ENCODE measurements at regions not wholly inside any gene's neighbourhood (a gene's known extent, or its start where the extent isn't known, plus 50 kb on each side); places are given as distances from the start of the nearest gene placed in this dataset.

GRCh38 chr12:69062621-69063237 lies 129.8 kb upstream of the CPM start:
- no peak for DNase-seq (ENCODE audit: low spot score)

DNA sequence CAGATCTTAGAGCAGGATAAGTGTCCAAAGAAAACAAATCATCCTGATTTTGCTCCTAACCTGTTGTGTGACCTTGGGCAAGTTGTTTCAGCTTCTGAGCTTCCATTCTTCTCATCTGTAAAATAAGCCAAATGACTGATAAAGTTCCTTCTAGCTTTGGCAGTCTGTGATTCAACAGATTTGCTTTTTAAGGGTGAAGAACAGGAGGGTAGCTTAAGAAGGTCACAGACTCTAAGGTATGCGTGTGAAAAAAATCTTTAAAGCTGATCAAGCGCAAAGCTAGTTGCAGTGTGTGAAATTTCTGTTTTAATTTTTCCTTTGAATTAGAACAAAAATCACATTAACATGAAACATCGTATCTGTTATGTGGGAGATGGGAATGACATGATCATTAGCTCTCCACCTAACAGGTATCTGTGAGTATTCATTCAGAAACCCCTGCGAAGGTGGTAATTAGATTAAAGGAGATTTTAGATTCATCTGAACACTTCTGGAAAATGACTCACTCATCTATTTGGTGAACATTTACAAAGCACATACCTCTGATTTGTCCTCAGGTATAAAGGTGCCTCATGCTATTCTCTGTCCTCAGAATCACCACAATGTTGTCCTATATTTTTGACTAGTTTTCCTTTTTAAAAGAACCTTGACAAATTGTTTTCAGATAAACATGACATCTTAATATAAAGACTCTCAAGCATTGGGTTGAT lies 131.9 kb upstream of the CPM start:
- DNase-seq (ENCODE audit: low spot score), result no peak

DNA sequence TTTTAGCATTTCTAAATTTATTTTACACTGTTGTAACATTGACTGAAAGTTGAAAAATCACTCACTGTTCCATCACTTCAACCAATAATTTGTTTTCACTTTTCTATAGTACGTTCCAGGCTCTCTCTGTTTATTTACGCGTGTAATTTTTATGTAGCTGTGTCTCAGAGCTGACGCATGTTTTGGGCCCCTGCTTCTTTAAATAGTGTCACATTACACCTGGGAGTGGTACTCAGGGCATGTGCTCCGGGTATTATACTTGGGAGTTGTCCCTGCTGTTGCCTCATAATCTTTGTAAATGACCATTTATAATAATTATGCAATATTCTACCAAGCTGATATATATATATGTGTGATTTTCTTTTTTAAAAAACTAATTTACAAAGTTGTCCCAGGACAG lies 132.8 kb upstream of the CPM start:
- DNase-seq (ENCODE audit: low spot score), result no peak

GRCh38 chr12:69066492-69067373 lies 133.8 kb upstream of the CPM start:
- no peak for DNase-seq (ENCODE audit: low spot score)

GRCh38 chr12:69067713-69068112 lies 134.7 kb upstream of the CPM start:
- no peak for DNase-seq (ENCODE audit: low spot score)

DNA sequence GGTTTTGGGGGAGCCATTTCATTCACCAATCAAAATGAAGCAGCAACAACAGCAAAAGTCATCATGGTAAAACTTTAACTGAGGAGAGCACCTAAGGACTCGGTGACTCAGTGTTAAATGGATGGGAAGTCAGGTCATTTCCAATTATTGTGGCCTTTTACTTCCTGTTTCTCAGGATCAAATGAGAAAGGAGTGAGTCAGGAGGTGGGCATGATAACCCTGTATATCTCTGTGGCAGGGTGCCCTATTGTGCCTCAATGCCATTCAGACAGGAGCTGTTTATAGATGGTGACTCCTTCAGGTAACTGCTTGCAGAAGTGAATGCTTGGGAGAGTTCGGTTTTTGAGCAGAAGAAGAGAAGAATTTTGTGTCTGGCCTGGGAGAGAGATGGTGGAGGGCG lies 135.5 kb upstream of the CPM start:
- peak; percentile 95 for DNase-seq (ENCODE audit: low spot score)

- no peak for DNase-seq (ENCODE audit: low spot score)
These were observed 136.5 kb upstream of the CPM start for GRCh38 chr12:69069479-69069878.

- peak; percentile 78 for DNase-seq (ENCODE audit: low spot score)
These were observed 137.5 kb upstream of the CPM start for GRCh38 chr12:69070319-69071090.

- DNase-seq (ENCODE audit: low spot score), result no peak
These were observed 138.1 kb upstream of the CPM start for GRCh38 chr12:69071091-69071370.

DNA sequence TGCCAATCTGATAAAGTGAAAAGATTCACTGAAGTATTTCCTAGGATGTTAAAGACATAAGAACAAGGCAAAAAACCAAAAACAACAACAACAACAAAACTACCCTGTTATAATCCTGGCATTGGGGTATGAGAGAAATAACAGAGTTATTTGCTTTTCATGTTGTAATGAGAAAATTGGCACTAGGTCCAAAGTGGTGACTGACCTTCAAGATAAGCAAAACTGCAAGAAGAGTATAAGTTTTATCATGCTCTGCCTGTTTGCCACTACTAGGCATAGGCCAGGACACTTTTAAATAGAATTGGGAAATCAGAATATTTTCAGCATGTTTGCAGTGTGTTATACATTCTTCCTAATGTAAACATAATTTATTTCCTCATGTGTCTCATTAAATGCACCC lies 140.1 kb upstream of the CPM start:
- DNase-seq (ENCODE audit: low spot score), result no peak

GRCh38 chr12:69074556-69075349 lies 141.8 kb upstream of the CPM start:
- DNase-seq (ENCODE audit: low spot score), result no peak

DNA sequence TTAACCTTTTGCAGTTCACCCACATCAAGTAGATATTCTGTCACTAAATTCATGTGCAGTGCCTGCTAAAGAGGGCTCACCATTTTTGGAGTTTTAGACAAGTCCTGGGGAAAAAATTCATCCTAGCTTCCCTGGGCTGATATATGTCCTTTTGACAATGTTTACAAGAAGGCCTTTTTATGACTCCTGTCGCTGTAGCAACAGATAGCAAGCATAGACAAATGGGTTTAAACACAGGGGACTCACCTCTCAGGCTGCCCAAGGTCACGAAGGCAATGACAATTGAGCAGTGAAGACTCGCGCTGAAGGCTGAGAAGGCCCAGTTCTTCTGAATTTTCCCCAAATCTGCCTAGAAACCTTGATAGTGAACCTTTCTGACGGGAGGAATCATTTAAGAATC lies 150.7 kb upstream of the CPM start:
- no peak for DNase-seq (ENCODE audit: low spot score)

DNA sequence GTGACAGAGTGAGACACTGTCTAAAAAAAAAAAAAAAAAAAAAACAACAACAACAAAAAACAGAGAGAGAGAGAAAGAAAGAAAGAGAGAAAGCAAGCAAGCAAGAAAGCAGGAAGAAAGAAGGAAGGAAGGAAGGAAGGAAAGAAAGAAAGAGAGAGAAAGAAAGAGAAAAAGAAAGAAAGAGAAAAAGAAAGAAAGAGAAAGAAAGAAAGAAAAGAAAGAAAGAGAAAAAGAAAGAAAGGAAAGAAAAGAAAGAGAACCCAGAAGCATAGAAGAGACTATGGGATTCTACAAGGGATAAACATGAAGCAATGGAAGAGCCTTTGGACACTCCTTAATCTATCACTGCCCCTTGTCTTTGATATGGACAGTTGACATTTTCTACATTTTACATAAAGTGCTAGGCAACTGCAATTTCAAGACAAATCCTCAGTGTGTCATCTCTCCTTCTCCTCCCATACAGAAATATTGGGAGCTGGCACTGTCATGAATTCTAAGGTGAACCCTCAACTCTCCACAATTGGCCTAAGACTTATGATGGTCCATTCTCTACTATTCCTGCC lies 151.9 kb upstream of the CPM start:
- no peak for DNase-seq (ENCODE audit: low spot score)

GRCh38 chr12:69085852-69086251 lies 152.9 kb upstream of the CPM start:
- no peak for DNase-seq (ENCODE audit: low spot score)

- DNase-seq (ENCODE audit: low spot score), result no peak
These were observed 151.4 kb upstream of the CPSF6 start for GRCh38 chr12:69087986-69088385.

- DNase-seq (ENCODE audit: low spot score), result no peak
These were observed 148.6 kb upstream of the CPSF6 start for GRCh38 chr12:69090722-69091121.

GRCh38 chr12:69091442-69092017 lies 147.8 kb upstream of the CPSF6 start:
- DNase-seq (ENCODE audit: low spot score), result no peak

- no peak for DNase-seq (ENCODE audit: low spot score)
These were observed 147.2 kb upstream of the CPSF6 start for GRCh38 chr12:69092137-69092536.

GRCh38 chr12:69094606-69095216 lies 144.7 kb upstream of the CPSF6 start:
- no peak for DNase-seq (ENCODE audit: low spot score)

- peak; percentile 12 for DNase-seq (ENCODE audit: low spot score)
These were observed 143.4 kb upstream of the CPSF6 start for GRCh38 chr12:69095765-69096477.
